ENCODE measurements at regions not wholly inside any gene's neighbourhood (a gene's known extent, or its start where the extent isn't known, plus 50 kb on each side); places are given as distances from the start of the nearest gene placed in this dataset.

GRCh38 chr10:33533612-33534011, 199.1 kb upstream of the NRP1 start:
- TF ChIP-seq CTCF (IDR thresholded peaks at IDR 0.05) (no peak), POLR2A (IDR thresholded peaks at IDR 0.05) (no peak), EP300 (IDR thresholded peaks at IDR 0.05; ENCODE audit: low read depth) (no peak)
